ENCODE measurements at regions not wholly inside any gene's neighbourhood (a gene's known extent, or its start where the extent isn't known, plus 50 kb on each side); places are given as distances from the start of the nearest gene placed in this dataset.
"Not testable (repeated sequence)": the region's sequence is repeated elsewhere in the genome, so short reads cannot be mapped to it uniquely, and the experiment has no call there.

- H3K4me3 ChIP-seq (ENCODE audit: low read depth, low read length): no peak overlapping the region
- TF ChIP-seq, protein P1, sequence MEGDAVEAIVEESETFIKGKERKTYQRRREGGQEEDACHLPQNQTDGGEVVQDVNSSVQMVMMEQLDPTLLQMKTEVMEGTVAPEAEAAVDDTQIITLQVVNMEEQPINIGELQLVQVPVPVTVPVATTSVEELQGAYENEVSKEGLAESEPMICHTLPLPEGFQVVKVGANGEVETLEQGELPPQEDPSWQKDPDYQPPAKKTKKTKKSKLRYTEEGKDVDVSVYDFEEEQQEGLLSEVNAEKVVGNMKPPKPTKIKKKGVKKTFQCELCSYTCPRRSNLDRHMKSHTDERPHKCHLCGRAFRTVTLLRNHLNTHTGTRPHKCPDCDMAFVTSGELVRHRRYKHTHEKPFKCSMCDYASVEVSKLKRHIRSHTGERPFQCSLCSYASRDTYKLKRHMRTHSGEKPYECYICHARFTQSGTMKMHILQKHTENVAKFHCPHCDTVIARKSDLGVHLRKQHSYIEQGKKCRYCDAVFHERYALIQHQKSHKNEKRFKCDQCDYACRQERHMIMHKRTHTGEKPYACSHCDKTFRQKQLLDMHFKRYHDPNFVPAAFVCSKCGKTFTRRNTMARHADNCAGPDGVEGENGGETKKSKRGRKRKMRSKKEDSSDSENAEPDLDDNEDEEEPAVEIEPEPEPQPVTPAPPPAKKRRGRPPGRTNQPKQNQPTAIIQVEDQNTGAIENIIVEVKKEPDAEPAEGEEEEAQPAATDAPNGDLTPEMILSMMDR (IDR thresholded peaks at IDR 0.05; ENCODE audit: low read depth, low read length): no peak
- in situ Hi-C loops (cut with HindIII; ENCODE audit: low sequenced_read_pairs): no loop called here
- no peak for DNase-seq (ENCODE audit: low read depth, low spot score)
Observed at GRCh38 chr2:226168496-226169160, 631.0 kb downstream of the IRS1 start.

- DNase-seq (ENCODE audit: low read depth, low spot score): no peak
- in situ Hi-C loops (cut with HindIII; ENCODE audit: low sequenced_read_pairs): no loop called here
- H3K4me3 ChIP-seq (ENCODE audit: low read depth, low read length): no peak overlapping the region
- TF ChIP-seq, protein P1 (IDR thresholded peaks at IDR 0.05; ENCODE audit: low read depth, low read length): no peak
Observed at GRCh38 chr2:226164512-226164911, 635.1 kb downstream of the IRS1 start.

DNA sequence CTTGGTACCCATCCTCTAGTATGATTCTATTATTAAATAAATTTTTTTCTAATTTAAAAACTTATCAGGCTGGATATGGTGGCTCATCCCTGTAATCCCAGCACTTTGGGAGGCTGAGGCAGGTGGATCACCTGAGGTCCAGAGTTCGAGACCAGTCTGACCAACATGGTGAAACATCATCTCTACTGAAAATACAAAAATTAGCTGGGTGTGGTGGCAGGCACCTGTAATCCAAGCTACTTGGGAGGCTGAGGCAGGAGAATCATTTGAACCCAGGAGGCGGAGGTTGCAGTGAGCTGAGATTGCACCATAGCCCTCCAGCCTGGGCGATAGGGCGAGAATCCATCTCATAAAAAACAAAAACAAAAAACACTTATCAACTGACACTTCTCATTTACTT, 639.0 kb downstream of the IRS1 start:
- H3K4me3 ChIP-seq (ENCODE audit: low read depth, low read length); DNase-seq (ENCODE audit: low read depth, low spot score); in situ Hi-C loops (cut with HindIII; ENCODE audit: low sequenced_read_pairs): not testable (repeated sequence)

GRCh38 chr2:226159875-226160479, 639.6 kb downstream of the IRS1 start:
- H3K4me3 ChIP-seq (ENCODE audit: low read depth, low read length): no peak overlapping the region
- in situ Hi-C loops (cut with HindIII; ENCODE audit: low sequenced_read_pairs): no loop called here
- TF ChIP-seq, protein P1 (IDR thresholded peaks at IDR 0.05; ENCODE audit: low read depth, low read length): no peak
- no peak for DNase-seq (ENCODE audit: low read depth, low spot score)

GRCh38 chr2:226158940-226159339, 640.7 kb downstream of the IRS1 start:
- in situ Hi-C loops (cut with HindIII; ENCODE audit: low sequenced_read_pairs): no loop called here
- no peak overlapping the region for H3K4me3 ChIP-seq (ENCODE audit: low read depth, low read length)
- no peak for DNase-seq (ENCODE audit: low read depth, low spot score)
- TF ChIP-seq, protein P1 (IDR thresholded peaks at IDR 0.05; ENCODE audit: low read depth, low read length): no peak

DNA sequence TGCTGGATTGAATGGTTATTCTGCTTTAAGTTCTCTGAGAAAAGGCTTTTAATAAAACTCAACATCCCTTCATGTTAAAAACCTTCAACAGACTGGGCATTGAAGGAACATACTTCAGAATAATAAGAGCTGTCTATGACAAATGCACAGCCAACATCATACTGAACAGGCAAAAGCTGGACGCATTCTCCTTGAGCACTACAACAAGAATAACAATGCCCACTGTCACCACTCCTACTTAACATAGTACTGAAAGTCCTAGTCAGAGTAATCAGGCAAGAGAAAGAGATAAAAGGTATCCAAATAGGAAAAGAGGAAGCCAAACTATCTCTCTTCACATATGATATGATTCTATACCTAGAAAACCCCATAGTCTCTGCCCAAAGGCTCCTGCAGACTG, 641.4 kb downstream of the IRS1 start:
- in situ Hi-C loops (cut with HindIII; ENCODE audit: low sequenced_read_pairs): no loop called here
- TF ChIP-seq, protein P1 (IDR thresholded peaks at IDR 0.05; ENCODE audit: low read depth, low read length): no peak
- no peak overlapping the region for H3K4me3 ChIP-seq (ENCODE audit: low read depth, low read length)
- DNase-seq (ENCODE audit: low read depth, low spot score): no peak

DNA sequence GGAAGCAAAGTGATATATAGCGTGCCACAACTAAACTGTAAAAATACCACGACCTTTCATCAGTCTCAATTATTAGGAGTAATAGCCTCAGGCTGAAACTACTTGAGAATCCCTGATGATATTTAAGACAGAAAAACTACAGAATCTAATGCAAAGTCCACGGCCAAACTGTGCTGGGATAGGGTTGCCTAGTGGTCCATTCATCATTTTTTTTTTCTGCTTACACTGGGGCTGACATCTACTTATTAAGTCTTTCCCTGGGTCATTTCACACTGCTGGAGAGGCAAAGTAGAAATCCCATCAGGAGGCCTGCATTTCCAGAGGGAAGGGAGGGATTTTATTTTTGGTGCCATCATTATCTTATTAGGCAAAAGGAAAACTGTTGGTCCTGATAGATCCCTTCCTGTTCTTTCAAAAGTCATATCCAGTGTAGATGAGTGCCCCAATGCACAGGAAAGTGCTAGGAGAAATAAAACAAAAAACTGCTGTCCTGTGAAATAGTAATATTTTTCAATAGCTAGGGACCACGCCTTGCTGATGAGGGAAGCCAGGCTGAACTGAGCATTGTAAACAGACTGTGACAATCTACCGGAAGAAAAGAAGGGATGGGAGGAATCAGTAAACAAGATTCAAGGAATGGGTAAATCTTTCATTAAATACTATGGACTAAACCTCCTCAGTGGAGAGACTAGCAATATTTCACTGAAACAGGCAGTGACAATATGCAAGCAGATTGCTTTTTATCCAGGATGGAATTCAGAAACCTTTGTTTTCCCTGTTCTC, 644.3 kb downstream of the IRS1 start:
- TF ChIP-seq, protein P1 (IDR thresholded peaks at IDR 0.05; ENCODE audit: low read depth, low read length): no peak
- DNase-seq (ENCODE audit: low read depth, low spot score): no peak
- in situ Hi-C loops (cut with HindIII; ENCODE audit: low sequenced_read_pairs): no loop called here
- no peak overlapping the region for H3K4me3 ChIP-seq (ENCODE audit: low read depth, low read length)
